ENCODE measurements at regions not wholly inside any gene's neighbourhood (a gene's known extent, or its start where the extent isn't known, plus 50 kb on each side); places are given as distances from the start of the nearest gene placed in this dataset.

- no peak for TF ChIP-seq CTCF (IDR thresholded peaks at IDR 0.05; ENCODE audit: low read depth, low read length)
- no peak overlapping the region for H3K4me3 ChIP-seq (replicated peaks in 1 of 2; ENCODE audit: low read depth in 2 of 2, low read length in 2 of 2)
- DNase-seq (ENCODE audit: low read depth in 2 of 2): no peak
Observed at GRCh38 chr21:15355066-15355465, 290.3 kb upstream of the NRIP1 start.

- DNase-seq (ENCODE audit: low read depth in 2 of 2): no peak
- no peak overlapping the region for H3K4me3 ChIP-seq (replicated peaks in 1 of 2; ENCODE audit: low read depth in 2 of 2, low read length in 2 of 2)
- no peak for TF ChIP-seq CTCF (IDR thresholded peaks at IDR 0.05; ENCODE audit: low read depth, low read length)
Observed at GRCh38 chr21:15359251-15359650, 294.5 kb upstream of the NRIP1 start.

- no peak for TF ChIP-seq CTCF (IDR thresholded peaks at IDR 0.05; ENCODE audit: low read depth, low read length)
- H3K4me3 ChIP-seq (replicated peaks in 1 of 2; ENCODE audit: low read depth in 2 of 2, low read length in 2 of 2): no peak overlapping the region
- DNase-seq (ENCODE audit: low read depth in 2 of 2): no peak
Observed at GRCh38 chr21:15362458-15362857, 297.7 kb upstream of the NRIP1 start.

GRCh38 chr21:15363921-15364320 lies 299.1 kb upstream of the NRIP1 start:
- DNase-seq (ENCODE audit: low read depth in 2 of 2): peak; percentile 55 to 76
- TF ChIP-seq CTCF (IDR thresholded peaks at IDR 0.05; ENCODE audit: low read depth, low read length): no peak
- no peak overlapping the region for H3K4me3 ChIP-seq (replicated peaks in 1 of 2; ENCODE audit: low read depth in 2 of 2, low read length in 2 of 2)

GRCh38 chr21:15365751-15366392 lies 301.1 kb upstream of the NRIP1 start:
- no peak overlapping the region for H3K4me3 ChIP-seq (replicated peaks in 1 of 2; ENCODE audit: low read depth in 2 of 2, low read length in 2 of 2)
- DNase-seq (ENCODE audit: low read depth in 2 of 2): no peak
- TF ChIP-seq CTCF (IDR thresholded peaks at IDR 0.05; ENCODE audit: low read depth, low read length): no peak

- no peak overlapping the region for H3K4me3 ChIP-seq (replicated peaks in 1 of 2; ENCODE audit: low read depth in 2 of 2, low read length in 2 of 2)
- TF ChIP-seq CTCF (IDR thresholded peaks at IDR 0.05; ENCODE audit: low read depth, low read length): no peak
- no peak for DNase-seq (ENCODE audit: low read depth in 2 of 2)
Observed at GRCh38 chr21:15366555-15366954, 301.8 kb upstream of the NRIP1 start.

- DNase-seq (ENCODE audit: low read depth in 2 of 2): no peak
- TF ChIP-seq CTCF (IDR thresholded peaks at IDR 0.05; ENCODE audit: low read depth, low read length): no peak
- no peak overlapping the region for H3K4me3 ChIP-seq (replicated peaks in 1 of 2; ENCODE audit: low read depth in 2 of 2, low read length in 2 of 2)
Observed at GRCh38 chr21:15367061-15367626, 302.3 kb upstream of the NRIP1 start.

Measured in cardiac fibroblast (primary cell).